ENCODE measurements at regions not wholly inside any gene's neighbourhood (a gene's known extent, or its start where the extent isn't known, plus 50 kb on each side); places are given as distances from the start of the nearest gene placed in this dataset.

DNA sequence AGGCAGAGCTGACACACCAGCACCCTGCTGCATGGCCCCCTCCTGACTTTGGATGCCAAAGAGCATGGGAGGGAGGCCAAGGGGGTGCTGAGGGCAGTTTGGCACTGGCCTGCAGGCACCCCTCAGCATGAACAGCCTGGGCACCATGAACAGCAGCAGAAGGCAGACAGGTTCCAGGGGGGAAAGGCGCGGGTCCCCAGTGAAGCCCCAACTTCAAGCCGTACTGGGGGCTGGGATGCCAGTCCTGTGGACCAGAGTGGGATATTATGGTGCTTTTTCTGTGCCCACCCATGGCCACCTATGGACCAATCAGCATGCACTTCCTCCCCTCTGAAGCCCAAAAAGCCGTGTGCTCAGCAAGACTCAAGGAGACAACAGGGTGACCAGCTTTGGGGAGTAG lies 389.9 kb downstream of the TEX13C start:
- TF ChIP-seq, protein P1, sequence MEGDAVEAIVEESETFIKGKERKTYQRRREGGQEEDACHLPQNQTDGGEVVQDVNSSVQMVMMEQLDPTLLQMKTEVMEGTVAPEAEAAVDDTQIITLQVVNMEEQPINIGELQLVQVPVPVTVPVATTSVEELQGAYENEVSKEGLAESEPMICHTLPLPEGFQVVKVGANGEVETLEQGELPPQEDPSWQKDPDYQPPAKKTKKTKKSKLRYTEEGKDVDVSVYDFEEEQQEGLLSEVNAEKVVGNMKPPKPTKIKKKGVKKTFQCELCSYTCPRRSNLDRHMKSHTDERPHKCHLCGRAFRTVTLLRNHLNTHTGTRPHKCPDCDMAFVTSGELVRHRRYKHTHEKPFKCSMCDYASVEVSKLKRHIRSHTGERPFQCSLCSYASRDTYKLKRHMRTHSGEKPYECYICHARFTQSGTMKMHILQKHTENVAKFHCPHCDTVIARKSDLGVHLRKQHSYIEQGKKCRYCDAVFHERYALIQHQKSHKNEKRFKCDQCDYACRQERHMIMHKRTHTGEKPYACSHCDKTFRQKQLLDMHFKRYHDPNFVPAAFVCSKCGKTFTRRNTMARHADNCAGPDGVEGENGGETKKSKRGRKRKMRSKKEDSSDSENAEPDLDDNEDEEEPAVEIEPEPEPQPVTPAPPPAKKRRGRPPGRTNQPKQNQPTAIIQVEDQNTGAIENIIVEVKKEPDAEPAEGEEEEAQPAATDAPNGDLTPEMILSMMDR (IDR thresholded peaks at IDR 0.05): no peak
- TF ChIP-seq POLR2A (IDR thresholded peaks at IDR 0.05): no peak
- TF ChIP-seq POLR2AphosphoS5 (IDR thresholded peaks at IDR 0.05): no peak
- no peak for TF ChIP-seq EP300 (IDR thresholded peaks at IDR 0.05)
